GM19239 (cell line): ENCODE measurements at regions not wholly inside any gene's neighbourhood (a gene's known extent, or its start where the extent isn't known, plus 50 kb on each side); places are given as distances from the start of the nearest gene placed in this dataset.
A peak's percentile ranks its signal among the peaks of the same experiment; 100 is the strongest.
"Not testable (repeated sequence)": the region's sequence is repeated elsewhere in the genome, so short reads cannot be mapped to it uniquely, and the experiment has no call there.

Source experiments
- DNase-seq: peaks from one replicate; pipeline ENCODE4 v3.0.0; 2011; ENCODE audit warnings: low spot score; ENCODE audit not compliant: insufficient read length
- FAIRE-seq: peaks from 2 replicates; lab custom pipeline; 2011; peaks lifted over from hg19 to GRCh38; lab: Jason Lieb, UNC

- not testable (repeated sequence) for FAIRE-seq, DNase-seq
These were observed 64.0 kb upstream of the PLEKHM1 start for GRCh38 chr17:45554479-45554878.

- DNase-seq, FAIRE-seq: not testable (repeated sequence)
These were observed 68.3 kb upstream of the PLEKHM1 start for GRCh38 chr17:45558821-45559220.

- not testable (repeated sequence) for DNase-seq, FAIRE-seq
These were observed 72.3 kb upstream of the PLEKHM1 start for GRCh38 chr17:45562868-45563267.

GRCh38 chr17:45563283-45563682 is 72.8 kb upstream of the PLEKHM1 start:
- FAIRE-seq, result not testable (repeated sequence)

GRCh38 chr17:45568275-45568674 is 77.8 kb upstream of the PLEKHM1 start:
- not testable (repeated sequence) for FAIRE-seq, DNase-seq

More at GRCh38 chr17:45563283-45563682, 72.8 kb upstream of the PLEKHM1 start:
- not testable (repeated sequence) for DNase-seq

- not testable (repeated sequence) for FAIRE-seq, DNase-seq
These were observed 82.8 kb upstream of the PLEKHM1 start for GRCh38 chr17:45573326-45573725.

- DNase-seq, result no peak
- FAIRE-seq, result no peak
These were observed 83.6 kb upstream of the PLEKHM1 start for GRCh38 chr17:45573924-45574770.

- DNase-seq, result no peak
- FAIRE-seq, result no peak
These were observed 84.8 kb upstream of the PLEKHM1 start for GRCh38 chr17:45575126-45575885.

- FAIRE-seq, result not testable (repeated sequence)
These were observed 86.2 kb upstream of the PLEKHM1 start for GRCh38 chr17:45576527-45577307.

GRCh38 chr17:45577571-45578279 is 87.2 kb upstream of the PLEKHM1 start:
- no peak for DNase-seq
- no peak for FAIRE-seq

More at GRCh38 chr17:45576527-45577307, 86.2 kb upstream of the PLEKHM1 start:
- not testable (repeated sequence) for DNase-seq

GRCh38 chr17:45578516-45579455 is 88.3 kb upstream of the PLEKHM1 start:
- FAIRE-seq, result no peak
- DNase-seq, result no peak

- DNase-seq (no peak), FAIRE-seq (no peak)
These were observed 89.3 kb upstream of the PLEKHM1 start for GRCh38 chr17:45579529-45580495.

GRCh38 chr17:45580924-45581323 is 90.4 kb upstream of the PLEKHM1 start:
- no peak for DNase-seq
- no peak for FAIRE-seq

GRCh38 chr17:45581860-45582259 is 91.3 kb upstream of the PLEKHM1 start:
- DNase-seq (no peak), FAIRE-seq (no peak)

GRCh38 chr17:45584092-45585036 is 93.8 kb upstream of the PLEKHM1 start:
- no peak for FAIRE-seq
- peak; percentile 44 for DNase-seq

GRCh38 chr17:45585037-45585733 is 94.7 kb upstream of the PLEKHM1 start:
- DNase-seq (peak; percentile 50), FAIRE-seq (peak; percentile 23)
